SK-N-SH (cell line): ENCODE measurements at regions not wholly inside any gene's neighbourhood (a gene's known extent, or its start where the extent isn't known, plus 50 kb on each side); places are given as distances from the start of the nearest gene placed in this dataset.

Experiments
- EZH2phosphoT487 ChIP-seq: fragments of 200-600 bp; sonication (generic); IDR thresholded peaks from 2 replicates; pipeline ENCODE4 v1.6.1; 2017; ENCODE audit warnings: low read depth, mixed run types, mild to moderate bottlenecking, antibody characterized with exemption, moderate library complexity, borderline replicate concordance
- MEF2A ChIP-seq: IDR thresholded peaks from 2 replicates; pipeline ENCODE4 v1.4.0; 2012; ENCODE audit warnings: low read depth, borderline replicate concordance
- MXI1 ChIP-seq: IDR thresholded peaks from 2 replicates; pipeline ENCODE4 v1.6.1; 2012; ENCODE audit warnings: mild to moderate bottlenecking, low read depth, low read length, improper control_type of control experiment
- POLR2AphosphoS5 ChIP-seq: IDR thresholded peaks from 2 replicates; pipeline ENCODE4 v1.6.1; 2012; ENCODE audit warnings: low read depth, low read length
- RAD21 ChIP-seq: IDR thresholded peaks from 2 replicates; pipeline ENCODE4 v1.6.1; 2012; ENCODE audit warnings: mild to moderate bottlenecking, low read length
- RFX5 ChIP-seq: IDR thresholded peaks from 2 replicates; pipeline ENCODE4 v1.6.1; 2012; ENCODE audit warnings: mild to moderate bottlenecking, improper control_type of control experiment, low read length
- TAF1 ChIP-seq: IDR thresholded peaks from 2 replicates; pipeline ENCODE4 v1.6.1; 2012; ENCODE audit warnings: low read depth, mild to moderate bottlenecking, low read length, moderate library complexity, borderline replicate concordance
- TF ChIP-seq, protein P1 (sequence below): IDR thresholded peaks from 2 replicates; pipeline ENCODE4 v1.6.1; 2012; ENCODE audit warnings: mild to moderate bottlenecking, low read depth, low read length, moderate library complexity
- TF ChIP-seq, protein P2 (sequence below): fragments of 200-600 bp; sonication (generic); IDR thresholded peaks from 2 replicates; pipeline ENCODE4 v1.6.1; 2017; ENCODE audit warnings: antibody characterized with exemption, mild to moderate bottlenecking, moderate library complexity
- TF ChIP-seq, protein P3 (sequence below): fragments of 150-350 bp; IDR thresholded peaks from 2 replicates; pipeline ENCODE4 v1.6.1; 2017; ENCODE audit warnings: antibody characterized with exemption, low read length, low read depth, borderline replicate concordance
- TF ChIP-seq, protein P4 (sequence below): IDR thresholded peaks from 2 replicates; pipeline ENCODE4 v1.4.0; 2012; ENCODE audit warnings: low read depth
- TF ChIP-seq, protein P5 (sequence below): IDR thresholded peaks from 2 replicates; pipeline ENCODE4 v1.4.0; 2012; ENCODE audit warnings: low read depth, borderline replicate concordance
- TF ChIP-seq, protein P6 (sequence below): IDR thresholded peaks from 2 replicates; pipeline ENCODE4; 2012
- TF ChIP-seq, protein P7 (sequence below): fragments of 150-350 bp; IDR thresholded peaks from 2 replicates; pipeline ENCODE4 v1.6.1; 2016; ENCODE audit warnings: mild to moderate bottlenecking, low read depth, low read length

DNA sequence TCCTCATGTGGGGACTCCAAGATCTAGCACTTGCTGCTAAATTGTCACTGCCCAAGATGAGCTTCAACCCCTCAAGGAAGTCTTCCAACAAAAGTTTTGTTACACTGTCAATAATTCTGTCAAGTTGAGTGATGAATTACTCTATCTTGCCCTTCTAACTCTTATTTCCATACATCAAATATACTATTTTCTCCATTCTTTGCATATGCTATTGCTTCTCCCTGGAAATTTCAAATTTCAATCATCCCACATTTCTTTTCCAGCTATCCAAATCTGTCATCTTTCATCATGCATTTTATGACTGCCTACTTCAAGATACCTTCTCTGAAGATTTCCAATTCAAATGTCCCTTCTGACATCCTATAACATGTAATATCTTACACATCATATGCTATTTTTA is 175.2 kb upstream of the KCND2 start:
- TF ChIP-seq, protein P1, sequence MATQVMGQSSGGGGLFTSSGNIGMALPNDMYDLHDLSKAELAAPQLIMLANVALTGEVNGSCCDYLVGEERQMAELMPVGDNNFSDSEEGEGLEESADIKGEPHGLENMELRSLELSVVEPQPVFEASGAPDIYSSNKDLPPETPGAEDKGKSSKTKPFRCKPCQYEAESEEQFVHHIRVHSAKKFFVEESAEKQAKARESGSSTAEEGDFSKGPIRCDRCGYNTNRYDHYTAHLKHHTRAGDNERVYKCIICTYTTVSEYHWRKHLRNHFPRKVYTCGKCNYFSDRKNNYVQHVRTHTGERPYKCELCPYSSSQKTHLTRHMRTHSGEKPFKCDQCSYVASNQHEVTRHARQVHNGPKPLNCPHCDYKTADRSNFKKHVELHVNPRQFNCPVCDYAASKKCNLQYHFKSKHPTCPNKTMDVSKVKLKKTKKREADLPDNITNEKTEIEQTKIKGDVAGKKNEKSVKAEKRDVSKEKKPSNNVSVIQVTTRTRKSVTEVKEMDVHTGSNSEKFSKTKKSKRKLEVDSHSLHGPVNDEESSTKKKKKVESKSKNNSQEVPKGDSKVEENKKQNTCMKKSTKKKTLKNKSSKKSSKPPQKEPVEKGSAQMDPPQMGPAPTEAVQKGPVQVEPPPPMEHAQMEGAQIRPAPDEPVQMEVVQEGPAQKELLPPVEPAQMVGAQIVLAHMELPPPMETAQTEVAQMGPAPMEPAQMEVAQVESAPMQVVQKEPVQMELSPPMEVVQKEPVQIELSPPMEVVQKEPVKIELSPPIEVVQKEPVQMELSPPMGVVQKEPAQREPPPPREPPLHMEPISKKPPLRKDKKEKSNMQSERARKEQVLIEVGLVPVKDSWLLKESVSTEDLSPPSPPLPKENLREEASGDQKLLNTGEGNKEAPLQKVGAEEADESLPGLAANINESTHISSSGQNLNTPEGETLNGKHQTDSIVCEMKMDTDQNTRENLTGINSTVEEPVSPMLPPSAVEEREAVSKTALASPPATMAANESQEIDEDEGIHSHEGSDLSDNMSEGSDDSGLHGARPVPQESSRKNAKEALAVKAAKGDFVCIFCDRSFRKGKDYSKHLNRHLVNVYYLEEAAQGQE = no peak
- TF ChIP-seq MXI1 = no peak
- TF ChIP-seq TAF1 = no peak
- no peak for TF ChIP-seq MEF2A
- no peak for TF ChIP-seq POLR2AphosphoS5
- TF ChIP-seq, protein P2, sequence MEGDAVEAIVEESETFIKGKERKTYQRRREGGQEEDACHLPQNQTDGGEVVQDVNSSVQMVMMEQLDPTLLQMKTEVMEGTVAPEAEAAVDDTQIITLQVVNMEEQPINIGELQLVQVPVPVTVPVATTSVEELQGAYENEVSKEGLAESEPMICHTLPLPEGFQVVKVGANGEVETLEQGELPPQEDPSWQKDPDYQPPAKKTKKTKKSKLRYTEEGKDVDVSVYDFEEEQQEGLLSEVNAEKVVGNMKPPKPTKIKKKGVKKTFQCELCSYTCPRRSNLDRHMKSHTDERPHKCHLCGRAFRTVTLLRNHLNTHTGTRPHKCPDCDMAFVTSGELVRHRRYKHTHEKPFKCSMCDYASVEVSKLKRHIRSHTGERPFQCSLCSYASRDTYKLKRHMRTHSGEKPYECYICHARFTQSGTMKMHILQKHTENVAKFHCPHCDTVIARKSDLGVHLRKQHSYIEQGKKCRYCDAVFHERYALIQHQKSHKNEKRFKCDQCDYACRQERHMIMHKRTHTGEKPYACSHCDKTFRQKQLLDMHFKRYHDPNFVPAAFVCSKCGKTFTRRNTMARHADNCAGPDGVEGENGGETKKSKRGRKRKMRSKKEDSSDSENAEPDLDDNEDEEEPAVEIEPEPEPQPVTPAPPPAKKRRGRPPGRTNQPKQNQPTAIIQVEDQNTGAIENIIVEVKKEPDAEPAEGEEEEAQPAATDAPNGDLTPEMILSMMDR = no peak
- TF ChIP-seq, protein P3, sequence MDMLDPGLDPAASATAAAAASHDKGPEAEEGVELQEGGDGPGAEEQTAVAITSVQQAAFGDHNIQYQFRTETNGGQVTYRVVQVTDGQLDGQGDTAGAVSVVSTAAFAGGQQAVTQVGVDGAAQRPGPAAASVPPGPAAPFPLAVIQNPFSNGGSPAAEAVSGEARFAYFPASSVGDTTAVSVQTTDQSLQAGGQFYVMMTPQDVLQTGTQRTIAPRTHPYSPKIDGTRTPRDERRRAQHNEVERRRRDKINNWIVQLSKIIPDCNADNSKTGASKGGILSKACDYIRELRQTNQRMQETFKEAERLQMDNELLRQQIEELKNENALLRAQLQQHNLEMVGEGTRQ = no peak
- TF ChIP-seq, protein P4, sequence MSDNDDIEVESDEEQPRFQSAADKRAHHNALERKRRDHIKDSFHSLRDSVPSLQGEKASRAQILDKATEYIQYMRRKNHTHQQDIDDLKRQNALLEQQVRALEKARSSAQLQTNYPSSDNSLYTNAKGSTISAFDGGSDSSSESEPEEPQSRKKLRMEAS = no peak
- TF ChIP-seq RAD21 = no peak
- TF ChIP-seq, protein P5, sequence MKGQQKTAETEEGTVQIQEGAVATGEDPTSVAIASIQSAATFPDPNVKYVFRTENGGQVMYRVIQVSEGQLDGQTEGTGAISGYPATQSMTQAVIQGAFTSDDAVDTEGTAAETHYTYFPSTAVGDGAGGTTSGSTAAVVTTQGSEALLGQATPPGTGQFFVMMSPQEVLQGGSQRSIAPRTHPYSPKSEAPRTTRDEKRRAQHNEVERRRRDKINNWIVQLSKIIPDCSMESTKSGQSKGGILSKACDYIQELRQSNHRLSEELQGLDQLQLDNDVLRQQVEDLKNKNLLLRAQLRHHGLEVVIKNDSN = no peak
- TF ChIP-seq EZH2phosphoT487 = no peak
- TF ChIP-seq RFX5 = no peak
- TF ChIP-seq, protein P6, sequence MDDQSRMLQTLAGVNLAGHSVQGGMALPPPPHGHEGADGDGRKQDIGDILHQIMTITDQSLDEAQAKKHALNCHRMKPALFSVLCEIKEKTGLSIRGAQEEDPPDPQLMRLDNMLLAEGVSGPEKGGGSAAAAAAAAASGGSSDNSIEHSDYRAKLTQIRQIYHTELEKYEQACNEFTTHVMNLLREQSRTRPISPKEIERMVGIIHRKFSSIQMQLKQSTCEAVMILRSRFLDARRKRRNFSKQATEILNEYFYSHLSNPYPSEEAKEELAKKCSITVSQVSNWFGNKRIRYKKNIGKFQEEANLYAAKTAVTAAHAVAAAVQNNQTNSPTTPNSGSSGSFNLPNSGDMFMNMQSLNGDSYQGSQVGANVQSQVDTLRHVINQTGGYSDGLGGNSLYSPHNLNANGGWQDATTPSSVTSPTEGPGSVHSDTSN = no peak
- TF ChIP-seq, protein P7, sequence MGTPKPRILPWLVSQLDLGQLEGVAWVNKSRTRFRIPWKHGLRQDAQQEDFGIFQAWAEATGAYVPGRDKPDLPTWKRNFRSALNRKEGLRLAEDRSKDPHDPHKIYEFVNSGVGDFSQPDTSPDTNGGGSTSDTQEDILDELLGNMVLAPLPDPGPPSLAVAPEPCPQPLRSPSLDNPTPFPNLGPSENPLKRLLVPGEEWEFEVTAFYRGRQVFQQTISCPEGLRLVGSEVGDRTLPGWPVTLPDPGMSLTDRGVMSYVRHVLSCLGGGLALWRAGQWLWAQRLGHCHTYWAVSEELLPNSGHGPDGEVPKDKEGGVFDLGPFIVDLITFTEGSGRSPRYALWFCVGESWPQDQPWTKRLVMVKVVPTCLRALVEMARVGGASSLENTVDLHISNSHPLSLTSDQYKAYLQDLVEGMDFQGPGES = no peak
